ENCODE measurements at regions not wholly inside any gene's neighbourhood (a gene's known extent, or its start where the extent isn't known, plus 50 kb on each side); places are given as distances from the start of the nearest gene placed in this dataset.

- TF ChIP-seq GTF2F1 (IDR thresholded peaks at IDR 0.05; ENCODE audit: borderline replicate concordance, low read depth, low read length) (no peak), GABPA (IDR thresholded peaks at IDR 0.05; ENCODE audit: borderline replicate concordance, insufficient read depth, low read length) (no peak)
Observed at GRCh38 chr2:104023765-104024164, 830.1 kb upstream of the POU3F3 start (continued).

All from H1 (cell line).